HG03520 (cell line): ENCODE measurements at regions not wholly inside any gene's neighbourhood (a gene's known extent, or its start where the extent isn't known, plus 50 kb on each side); places are given as distances from the start of the nearest gene placed in this dataset.

Source experiments
- ATAC-seq: cut with Tn5 transposase; IDR thresholded peaks from one replicate; pipeline ENCODE4 v1.9.1; 2021; ENCODE audit warnings: mild to moderate bottlenecking, moderate library complexity; ENCODE audit not compliant: unreplicated experiment

DNA sequence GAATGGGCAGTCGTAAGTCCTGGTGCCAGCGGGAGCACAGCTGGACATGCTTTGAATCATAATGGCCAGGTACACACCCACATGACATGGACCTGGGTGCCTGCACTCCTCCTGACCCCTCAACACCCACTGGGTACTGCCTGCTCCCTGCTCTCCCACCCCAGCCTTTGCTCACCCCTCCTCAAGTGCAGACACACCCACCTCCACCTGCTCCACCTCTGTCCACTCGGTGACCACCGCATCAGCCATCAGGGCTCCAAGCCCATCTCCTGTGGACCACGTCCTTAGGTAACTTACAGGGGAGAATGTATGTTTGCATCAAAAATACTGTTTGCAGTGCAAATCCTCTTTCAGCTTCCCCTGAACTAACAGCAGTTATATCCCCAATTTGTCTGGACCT, 214.6 kb downstream of the BRD1 start:
- no peak for ATAC-seq

DNA sequence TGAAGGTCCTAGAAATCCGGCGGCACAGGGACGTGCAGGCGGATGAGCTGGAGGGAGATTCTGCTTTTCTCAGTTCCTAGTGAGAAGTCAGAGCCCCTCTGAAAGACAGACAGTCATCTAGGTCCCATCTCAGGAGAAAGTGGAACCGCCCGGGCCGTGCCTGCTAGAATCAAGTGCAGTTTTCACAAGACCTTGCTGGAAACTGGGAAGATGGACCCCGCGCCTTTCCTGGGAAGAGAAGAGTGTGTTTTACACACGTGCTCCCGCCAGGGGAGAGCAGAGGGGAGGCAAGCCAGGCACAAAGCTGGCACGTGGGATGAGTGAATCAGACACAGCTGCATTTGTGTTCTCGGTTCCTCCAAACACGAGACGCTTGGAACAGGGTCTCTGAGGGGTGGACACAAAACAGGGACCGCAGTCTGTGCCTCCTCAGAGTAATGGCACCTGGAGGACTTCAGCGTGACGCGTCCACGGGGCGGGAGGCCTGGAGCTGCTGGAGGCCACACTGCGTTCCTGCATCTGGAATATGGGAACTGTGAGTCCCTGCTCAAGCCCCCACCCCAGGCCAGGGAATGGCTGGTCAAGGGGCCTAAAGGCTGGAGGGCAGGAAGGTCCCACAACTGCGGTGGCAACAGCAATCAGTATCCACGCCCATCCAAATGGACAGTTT, 218.3 kb downstream of the BRD1 start:
- ATAC-seq = no peak

DNA sequence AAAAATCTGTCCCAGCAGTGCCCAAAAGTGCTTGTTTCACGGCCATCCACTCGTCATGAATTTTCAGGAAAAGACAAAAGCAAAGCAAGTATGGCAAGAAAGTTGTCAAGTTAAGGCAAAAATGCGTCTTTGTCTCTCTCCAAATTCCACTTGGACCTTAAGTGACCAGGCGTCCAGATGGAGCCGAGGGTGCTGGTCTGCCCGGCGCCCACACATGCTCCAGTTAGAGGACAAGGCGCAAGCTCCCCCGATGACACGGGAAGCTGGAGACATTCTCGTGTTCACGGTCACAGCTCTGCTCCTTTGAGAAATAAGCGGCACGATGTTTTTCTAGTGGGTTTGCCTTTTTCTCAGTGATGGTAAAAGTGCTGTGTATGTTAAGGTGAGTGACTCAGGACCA, 219.0 kb downstream of the BRD1 start:
- no peak for ATAC-seq

DNA sequence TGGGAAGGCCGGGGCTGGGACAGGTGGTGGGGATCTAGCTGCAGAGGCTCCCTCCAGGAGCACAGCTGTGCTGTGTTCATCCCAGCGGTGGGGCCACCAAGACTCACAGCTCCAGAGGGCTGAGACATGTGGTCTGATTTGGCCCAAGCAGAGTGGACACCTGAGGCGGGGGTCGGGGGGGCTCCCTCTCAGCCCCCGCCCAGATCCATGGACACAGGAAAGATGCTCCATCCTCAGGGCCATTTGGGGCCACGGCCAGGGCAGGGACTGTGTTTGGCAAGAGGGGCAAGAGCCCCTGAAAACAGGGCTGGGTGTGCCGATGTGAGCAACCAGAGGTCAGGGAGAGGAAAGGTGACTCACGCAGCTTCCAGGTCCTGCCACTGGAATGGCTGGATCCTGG, 219.4 kb downstream of the BRD1 start:
- no peak for ATAC-seq

DNA sequence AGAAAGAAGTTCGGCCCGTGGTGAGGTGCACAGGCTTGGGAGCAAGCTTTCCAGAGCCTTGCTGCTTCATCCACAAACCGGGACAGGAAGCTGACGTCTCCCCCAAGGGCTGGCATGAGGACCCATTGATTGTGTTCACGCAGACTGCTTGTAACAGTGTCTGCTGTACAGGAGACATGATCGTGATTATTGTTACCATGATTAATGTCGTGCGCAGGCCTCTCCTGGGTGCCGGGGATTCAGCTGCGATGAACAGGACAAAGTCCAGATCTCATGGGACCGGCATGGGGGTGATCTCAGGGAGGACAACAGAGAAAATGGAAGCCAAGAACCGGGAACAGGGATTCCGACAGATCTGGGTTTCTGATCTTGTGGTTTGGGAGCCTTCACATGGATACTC, 219.9 kb downstream of the BRD1 start:
- ATAC-seq = no peak

DNA sequence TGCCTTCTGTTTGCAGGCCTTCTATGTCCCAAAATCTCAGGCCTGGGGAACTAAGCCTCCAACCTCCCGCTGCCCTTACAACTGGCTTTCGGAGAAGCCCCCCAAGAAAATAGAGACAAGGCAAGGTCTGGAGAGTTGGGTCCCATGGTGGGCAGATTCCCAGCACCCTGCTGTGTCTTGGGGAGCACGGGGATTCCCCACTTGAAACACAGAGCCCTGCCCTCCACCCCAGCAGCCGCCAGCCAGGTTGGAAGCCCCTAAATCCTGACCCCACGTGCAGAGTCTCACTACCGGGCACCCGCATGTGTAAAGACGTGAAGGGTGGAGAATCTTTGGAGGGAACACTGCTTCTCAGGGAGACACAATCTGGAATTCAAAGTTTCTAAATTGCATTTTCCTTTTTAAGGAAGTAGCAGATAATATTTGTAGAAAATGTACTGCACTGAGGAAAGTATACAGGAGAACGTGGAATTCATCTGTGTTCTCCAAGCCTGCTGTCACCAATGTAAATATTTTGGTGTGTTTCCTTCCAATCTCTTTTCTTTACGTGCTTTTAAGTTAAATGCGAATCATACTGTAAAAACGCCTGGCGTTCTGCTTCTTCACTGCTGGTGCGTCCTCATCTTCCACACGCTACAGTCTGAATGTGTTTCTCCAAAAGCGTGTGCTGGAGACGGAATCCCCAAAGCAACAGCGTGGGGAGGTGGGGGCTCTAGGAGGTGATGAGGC, 220.9 kb downstream of the BRD1 start:
- ATAC-seq = no peak

DNA sequence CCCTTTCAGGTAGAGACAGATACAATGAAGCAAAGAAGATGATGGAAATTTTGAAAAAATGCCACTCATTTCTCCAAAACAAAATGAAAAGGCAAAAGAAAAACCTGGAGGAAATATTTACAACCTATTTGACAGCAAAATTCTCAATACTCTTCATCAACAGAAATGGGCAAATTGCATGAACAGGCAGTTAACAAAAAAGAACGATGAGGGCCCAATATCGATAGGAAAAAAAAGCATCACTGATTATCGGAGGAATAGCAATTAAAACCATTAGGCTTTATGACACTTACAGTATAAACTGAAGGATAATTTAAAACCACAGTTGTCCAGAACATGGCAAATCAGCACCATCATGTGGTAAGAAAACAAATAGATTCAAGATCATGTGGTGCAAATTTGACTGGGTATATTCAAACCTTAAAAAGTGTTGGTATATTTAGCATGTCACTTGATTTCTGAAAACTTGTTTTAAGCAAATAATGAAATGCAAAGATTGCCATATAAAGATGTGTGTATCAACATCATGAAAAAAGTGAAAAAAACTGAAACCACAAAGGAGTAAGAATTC, 222.9 kb downstream of the BRD1 start:
- ATAC-seq = no peak

DNA sequence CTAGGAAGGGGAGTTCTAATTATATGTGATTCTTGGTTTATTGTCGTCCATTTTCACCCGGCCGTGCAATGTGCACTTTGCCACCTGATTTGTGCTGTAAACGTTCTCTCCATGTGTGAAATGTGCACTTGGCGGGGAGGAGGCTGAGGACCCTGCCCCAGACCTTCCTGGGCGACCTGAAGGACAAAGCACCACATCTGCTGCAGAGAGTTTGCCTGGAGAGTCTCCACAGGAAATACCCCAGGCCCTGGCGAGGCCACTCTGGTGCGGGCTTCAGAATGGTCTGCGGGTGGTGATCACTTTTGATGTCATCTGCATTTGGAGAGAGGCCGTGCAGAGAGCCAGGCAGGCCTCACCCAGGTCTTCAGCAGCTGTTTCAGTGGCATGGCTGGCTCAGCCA, 224.7 kb downstream of the BRD1 start:
- ATAC-seq = no peak

DNA sequence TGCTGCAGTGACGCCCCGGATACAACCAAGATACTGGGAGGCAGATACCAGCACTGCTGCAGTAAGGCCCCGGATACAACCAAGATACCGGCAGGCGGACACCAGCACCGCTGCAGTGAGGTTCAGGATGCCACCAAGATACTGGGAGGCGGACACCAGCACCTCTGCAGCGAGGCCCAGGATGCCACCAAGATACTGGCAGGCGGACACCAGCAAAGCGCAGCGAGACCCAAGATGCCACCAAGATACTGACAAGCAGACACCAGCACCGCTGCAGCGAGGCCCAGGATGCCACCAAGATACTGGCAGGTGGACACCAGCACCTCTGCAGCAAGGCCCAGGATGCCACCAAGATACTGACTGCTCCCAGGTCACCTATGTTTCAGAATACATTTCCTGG, 225.2 kb downstream of the BRD1 start:
- ATAC-seq = no peak

DNA sequence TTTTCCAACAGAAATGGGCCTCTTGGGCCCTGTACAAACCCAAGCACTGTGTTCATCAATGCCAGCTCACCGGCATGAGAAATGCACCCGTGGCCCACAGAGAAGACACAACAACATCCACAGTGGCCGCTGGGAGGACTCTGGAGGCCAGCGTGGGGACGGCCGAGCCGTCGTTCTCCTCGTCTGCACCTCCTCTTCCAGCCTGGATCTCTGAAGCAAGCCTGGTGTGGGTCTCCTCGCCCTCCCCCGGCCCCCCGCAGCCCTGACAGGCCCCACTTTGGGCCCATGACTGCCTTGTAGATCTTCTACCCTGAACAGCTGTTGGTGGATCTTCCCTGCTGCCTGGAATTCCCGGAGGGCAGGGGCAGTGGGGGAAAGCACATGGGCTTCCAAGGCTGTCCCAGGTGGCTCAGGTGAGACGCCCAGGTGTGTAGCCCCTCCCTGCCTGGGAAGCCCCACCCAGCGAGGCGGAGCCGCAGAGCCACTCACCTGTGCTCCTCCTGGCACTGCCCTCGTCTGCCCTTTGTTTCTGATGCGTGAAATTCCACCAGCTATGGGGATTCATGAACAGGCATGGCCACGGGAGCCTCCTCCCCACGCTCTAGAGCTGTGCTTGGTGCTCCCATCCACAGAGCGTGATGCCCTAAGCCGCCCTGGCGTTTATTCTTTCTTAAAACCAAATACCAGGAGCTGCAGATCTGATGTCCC, 225.9 kb downstream of the BRD1 start:
- no peak for ATAC-seq

DNA sequence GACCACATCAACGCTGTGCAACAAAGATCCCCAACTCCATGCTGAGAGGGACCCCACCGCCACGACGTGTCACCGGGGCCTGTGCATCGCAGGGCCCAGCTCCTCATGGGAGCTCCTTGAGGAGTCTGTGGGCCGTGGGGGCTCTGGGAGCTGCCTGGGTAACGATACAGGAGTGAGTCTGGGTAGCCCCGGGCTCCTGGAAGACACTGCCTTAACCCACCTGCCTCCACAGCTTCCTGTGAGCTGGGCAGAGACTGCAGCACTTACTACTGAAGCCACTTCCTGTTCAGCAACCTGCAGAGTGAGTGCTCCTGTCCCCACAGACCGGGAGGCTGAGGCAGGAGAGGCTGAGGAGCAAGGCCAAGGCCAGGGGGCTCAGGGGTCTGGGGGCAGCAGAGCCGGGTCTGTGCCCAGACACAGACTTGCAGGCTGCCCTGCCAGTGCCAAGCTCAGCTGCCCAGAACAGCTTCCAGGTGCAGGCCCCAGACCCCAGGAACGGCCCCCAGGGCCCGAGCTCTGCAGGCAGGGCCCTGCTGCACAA, 226.7 kb downstream of the BRD1 start:
- ATAC-seq = no peak

DNA sequence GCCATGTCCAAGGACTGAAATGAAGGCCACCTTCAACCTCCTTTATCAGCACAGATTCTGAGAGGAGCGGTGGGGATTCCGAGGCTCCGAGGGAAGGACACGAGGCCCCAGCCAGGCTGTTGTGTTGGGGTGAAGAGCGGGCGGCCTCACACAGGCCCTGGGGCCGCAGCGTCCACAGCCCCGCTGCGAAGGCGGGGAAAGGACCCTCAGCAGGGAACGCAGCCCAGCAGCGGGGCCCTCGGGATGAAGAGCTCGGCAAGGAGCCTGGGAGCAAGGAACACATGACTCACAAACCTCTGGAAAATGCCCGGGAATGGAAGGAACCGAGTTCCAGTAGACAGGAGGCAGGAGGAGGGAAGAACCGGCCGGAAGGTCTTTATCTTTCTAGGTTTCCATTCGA, 227.2 kb downstream of the BRD1 start:
- ATAC-seq = no peak

DNA sequence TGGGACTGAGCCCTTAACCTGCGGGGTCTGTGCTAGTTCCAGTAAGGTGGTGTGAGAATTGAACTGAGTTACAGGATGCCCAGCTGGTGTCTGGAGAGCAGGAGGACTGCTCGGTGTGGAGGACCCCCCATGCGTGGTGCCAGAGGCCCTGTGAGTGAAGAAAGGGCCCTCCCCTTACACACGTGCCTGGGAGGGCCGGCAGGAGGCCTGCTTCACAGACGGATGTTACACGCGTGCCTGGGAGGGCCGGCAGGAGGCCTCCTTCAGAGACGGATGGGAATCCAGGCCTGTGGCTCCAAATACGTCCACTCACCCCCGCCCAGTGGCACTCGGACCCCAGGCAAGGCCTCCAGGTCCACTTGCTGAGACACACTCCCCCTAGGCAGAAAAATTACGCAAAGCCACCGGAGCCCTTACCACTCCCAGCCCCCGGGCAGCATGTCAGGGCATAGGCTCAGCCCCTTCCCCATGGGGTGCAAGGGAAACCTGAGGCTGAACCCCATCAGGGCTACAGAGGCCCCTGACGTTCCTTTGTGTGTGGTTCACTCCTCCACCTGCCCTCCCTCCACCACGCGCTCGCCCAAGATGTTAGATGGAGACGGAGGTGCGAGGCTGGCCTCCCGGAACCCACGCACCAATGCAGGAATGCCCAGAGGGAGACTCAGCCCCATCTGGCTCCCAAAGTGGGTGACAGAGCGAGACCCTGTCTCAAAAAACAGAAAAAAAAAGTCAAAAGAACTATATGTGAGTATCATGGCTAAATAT, 227.8 kb downstream of the BRD1 start:
- no peak for ATAC-seq

DNA sequence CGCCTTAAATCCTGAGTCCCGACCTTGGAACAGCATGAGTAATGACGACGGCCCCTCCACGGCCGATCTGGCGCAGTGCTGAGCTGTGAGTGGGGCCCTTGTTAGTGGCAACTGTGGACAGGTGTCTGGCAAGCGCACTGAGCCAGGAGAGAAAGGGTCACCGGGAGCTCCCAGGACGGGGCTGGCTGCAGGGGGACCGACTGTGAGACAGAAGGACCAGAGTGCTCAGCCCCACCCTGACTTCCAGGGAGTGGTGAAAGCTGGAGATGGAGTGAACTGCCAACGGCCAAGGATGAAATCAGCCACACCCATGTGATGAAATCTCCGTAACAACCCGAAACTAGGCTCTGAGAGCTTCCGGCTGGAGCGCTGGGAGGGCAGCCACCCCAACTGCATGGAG, 228.6 kb downstream of the BRD1 start:
- ATAC-seq = no peak

DNA sequence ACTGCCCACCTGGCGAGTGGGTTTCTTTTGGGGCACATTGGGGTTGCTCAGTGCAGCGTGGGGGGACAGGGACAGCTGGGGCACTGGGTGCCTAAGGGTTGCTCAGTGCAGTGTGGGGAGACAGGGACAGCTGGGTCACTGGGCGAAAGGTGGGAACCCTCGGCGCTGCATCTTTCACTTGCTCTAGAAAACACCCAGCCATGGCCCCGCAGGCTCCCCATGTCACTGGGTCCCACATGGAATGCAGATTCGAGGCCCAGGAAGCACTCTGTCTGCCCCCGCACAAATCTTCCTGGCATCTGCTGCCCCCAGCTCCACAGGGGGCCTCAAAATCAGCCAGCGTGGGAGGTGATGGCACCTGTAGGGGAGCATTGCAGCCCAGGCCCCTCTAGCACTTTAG, 229.3 kb downstream of the BRD1 start:
- no peak for ATAC-seq

DNA sequence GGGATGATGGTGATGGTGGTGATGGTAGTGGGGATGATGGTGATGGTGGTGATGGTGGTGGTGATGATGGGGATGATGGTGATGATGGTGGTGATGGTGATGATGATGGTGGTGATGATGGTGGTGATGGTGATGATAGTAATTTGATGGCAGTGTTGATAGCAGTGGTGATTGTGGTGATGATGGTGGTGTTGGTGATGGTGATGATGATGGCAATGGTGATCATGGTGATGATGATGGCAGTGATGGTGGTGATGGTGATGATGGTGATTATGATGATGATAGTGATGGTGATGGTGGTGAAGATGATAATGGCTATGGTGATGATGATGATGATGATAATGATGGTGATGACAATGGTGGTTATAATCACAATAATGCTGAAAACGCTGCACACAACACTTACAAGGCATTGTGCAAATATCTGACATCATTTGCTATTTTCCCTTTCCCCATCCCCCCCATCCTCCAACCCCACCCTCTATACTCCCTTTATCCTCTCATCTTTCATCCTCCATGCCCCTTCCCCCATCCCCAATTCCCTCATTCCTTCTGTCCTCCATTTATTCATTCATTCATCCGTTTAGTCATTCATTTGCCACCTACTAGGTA, 230.1 kb downstream of the BRD1 start:
- no peak for ATAC-seq

DNA sequence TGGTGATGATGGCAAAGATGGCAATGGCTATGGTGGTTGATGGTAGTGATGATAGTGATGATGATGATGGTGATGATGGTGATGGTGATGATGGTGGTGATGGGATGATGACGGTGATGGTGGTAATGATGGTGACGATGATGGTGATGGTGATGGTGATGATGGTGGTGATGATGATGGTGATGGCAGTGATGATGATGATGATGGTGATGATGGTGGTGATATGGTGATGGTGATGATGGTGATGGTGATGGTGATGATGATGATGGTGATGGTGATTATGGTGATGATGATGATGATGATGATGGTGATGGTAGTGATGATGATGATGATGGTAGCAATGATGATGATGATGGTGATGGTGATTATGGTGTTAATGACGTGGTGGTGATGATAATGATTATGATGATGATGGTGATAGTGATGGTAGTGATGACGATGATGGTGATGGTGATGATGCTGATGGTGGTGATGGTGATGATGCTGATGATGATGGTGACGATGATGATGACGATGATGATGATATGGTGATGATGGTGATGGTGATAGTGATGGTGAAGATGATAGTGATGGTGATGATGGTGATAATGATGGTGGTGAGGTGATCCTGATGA, 232.1 kb downstream of the BRD1 start:
- ATAC-seq = no peak

DNA sequence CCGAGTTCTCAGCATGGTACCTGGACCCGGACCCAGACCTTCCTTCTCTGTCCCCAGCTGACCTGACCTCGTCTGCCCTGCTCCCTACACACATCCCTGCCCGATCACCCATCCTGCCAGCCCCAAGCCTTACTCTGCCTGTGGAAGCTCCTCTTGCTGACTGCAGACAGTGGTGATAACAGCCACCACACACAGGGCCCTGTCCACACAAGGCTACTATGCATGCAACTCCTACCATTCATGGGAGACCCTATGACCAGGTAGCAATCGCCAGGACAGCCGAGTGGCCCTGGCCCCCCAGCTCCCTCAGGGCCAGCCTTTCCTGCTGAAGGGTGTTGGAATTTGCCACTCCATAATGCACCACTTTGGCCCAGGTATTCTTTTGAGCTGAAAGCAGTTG, 233.6 kb downstream of the BRD1 start:
- no peak for ATAC-seq

DNA sequence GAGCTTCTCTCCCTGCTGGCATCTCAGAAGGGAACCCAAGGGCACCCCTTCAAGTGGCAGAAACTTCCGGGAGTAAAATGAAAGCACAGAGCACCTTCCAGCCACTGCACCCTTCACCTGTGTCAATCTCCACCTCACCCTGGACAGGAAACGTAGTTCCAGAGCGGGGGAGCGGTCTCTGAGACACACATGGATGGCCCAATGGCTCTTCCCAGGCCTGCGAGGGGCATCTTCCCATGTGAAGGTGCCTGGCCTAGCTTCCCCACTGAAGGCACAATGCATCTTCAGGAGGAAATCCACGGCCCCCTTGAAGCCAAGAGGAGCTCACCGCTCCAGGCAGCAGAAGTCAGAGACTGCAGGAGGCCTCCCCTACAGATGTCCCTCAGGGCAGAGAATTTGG, 234.2 kb downstream of the BRD1 start:
- no peak for ATAC-seq
